ENCODE measurements at regions not wholly inside any gene's neighbourhood (a gene's known extent, or its start where the extent isn't known, plus 50 kb on each side); places are given as distances from the start of the nearest gene placed in this dataset.

DNA sequence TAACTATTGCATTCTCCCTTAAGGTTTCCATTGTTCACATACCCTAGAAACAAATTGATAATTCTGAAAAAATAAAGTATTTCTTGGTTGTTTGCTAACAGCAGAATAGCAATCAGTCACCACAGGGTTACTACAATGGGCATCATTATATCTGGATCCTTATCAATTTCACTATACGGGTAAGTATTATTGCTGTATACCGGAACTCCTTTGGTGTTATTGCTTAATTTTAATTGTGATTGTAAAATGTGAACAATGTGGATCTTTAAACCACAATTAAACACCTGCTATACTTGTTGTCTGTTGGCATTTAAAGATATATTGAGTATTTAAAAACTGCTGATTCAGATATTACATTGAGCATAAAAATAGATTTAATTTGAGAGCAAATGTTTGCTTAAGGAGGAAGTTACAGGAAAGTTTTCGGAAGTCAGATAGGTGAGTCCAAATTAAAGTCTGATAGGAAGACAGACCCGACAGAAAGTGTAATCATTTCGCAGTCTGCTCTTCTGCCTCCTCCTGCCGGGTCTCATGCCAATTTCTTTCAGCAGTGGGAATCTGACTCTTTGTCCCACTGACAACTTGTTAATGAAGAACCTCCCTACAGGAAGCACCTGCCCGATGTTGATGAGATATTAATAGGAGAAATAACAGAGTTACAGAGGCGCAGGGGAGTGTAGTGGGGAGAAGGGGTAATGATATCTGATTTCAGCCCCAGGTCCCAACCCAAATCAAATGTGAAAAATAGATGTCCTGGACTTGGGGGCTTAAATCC, 169.7 kb upstream of the TBC1D5 start:
- Mint-ChIP-seq H3K4me3 (no peak overlapping the region), H3K9me3 (no peaks in the 10 kb centered on the region), H3K27ac (no peak overlapping the region), H3K36me3 (ENCODE audit: insufficient read depth in 1 of 3, low read depth in 3 of 3) (no peaks in the 10 kb centered on the region; a peak in 1 of 7 replicates), H3K4me1 (peaks cover 30 to 41% of the 10 kb centered on the region in 2 experiments), H3K27me3 (ENCODE audit: low read depth) (no peaks in the 10 kb centered on the region)
- no peaks in the 10 kb centered on the region for H3K23me2 ChIP-seq (ENCODE audit: insufficient read length, low read depth, low read length, poor library complexity, severe bottlenecking)
- no peak overlapping the region for H3K4me2 ChIP-seq (ENCODE audit: insufficient read depth, insufficient read length, low read length)
- no peak overlapping the region for H4K91ac ChIP-seq (ENCODE audit: insufficient read length, low read depth, low read length)
- no peak overlapping the region for H2BK120ac ChIP-seq (ENCODE audit: low read depth, low read length, poor library complexity, severe bottlenecking)
- no peaks in the 10 kb centered on the region for H4K20me1 ChIP-seq (ENCODE audit: control insufficient read depth, insufficient read depth, insufficient read length)
- H2BK15ac ChIP-seq (ENCODE audit: low read depth, low read length), result no peak overlapping the region
- H3K56ac ChIP-seq (ENCODE audit: insufficient read length, low read depth, low read length), result no peak overlapping the region
- no CpG with 5 or more reads among the region's 8 CpGs for WGBS (ENCODE audit: extremely low coverage, insufficient read length, low lambda C conversion rate)
- no peak overlapping the region for H4K8ac ChIP-seq (replicated peaks; ENCODE audit: insufficient read length, low read depth, low read length)
- no peak overlapping the region for H3K14ac ChIP-seq (ENCODE audit: insufficient read depth, low read length)
- no peaks in the 10 kb centered on the region; the same call in 1 of the 2 replicates for H3K27me3 ChIP-seq (ENCODE audit: insufficient read depth, low read length)
- TF ChIP-seq, protein P1, sequence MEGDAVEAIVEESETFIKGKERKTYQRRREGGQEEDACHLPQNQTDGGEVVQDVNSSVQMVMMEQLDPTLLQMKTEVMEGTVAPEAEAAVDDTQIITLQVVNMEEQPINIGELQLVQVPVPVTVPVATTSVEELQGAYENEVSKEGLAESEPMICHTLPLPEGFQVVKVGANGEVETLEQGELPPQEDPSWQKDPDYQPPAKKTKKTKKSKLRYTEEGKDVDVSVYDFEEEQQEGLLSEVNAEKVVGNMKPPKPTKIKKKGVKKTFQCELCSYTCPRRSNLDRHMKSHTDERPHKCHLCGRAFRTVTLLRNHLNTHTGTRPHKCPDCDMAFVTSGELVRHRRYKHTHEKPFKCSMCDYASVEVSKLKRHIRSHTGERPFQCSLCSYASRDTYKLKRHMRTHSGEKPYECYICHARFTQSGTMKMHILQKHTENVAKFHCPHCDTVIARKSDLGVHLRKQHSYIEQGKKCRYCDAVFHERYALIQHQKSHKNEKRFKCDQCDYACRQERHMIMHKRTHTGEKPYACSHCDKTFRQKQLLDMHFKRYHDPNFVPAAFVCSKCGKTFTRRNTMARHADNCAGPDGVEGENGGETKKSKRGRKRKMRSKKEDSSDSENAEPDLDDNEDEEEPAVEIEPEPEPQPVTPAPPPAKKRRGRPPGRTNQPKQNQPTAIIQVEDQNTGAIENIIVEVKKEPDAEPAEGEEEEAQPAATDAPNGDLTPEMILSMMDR (conservative IDR thresholded peaks at IDR 0.05), result no peak
- no peak overlapping the region for H2BK20ac ChIP-seq (ENCODE audit: low read depth, low read length, poor library complexity, severe bottlenecking)
- no peak overlapping the region for H2BK12ac ChIP-seq (ENCODE audit: insufficient read length, low read depth, low read length)
- H3K4me1 ChIP-seq (ENCODE audit: insufficient read depth, low read length), result peaks cover 7% of the 10 kb centered on the region; the same call in 1 of the 2 replicates
- no peak overlapping the region for H3K9ac ChIP-seq (ENCODE audit: extremely low read depth, insufficient read length, low read length)
- no peaks in the 10 kb centered on the region for H3K9me3 ChIP-seq (ENCODE audit: control insufficient read depth, low read depth, low read length)
- H2BK5ac ChIP-seq (ENCODE audit: insufficient read length, low read length), result no peak overlapping the region
- H2AFZ ChIP-seq (ENCODE audit: low read length), result no peak overlapping the region
- no peak overlapping the region for H3T11ph ChIP-seq (ENCODE audit: low read length)
- no peak overlapping the region for H3K23ac ChIP-seq (ENCODE audit: insufficient read length, low read depth, low read length)
- DNase-seq, result no peak
- H3K79me2 ChIP-seq (ENCODE audit: insufficient read depth, low read length), result no peaks in the 10 kb centered on the region
- H3K27ac ChIP-seq (ENCODE audit: insufficient read length, low read depth, low read length), result no peak overlapping the region
- peaks cover 3% of the 10 kb centered on the region for H3K79me1 ChIP-seq (ENCODE audit: insufficient read depth, low read depth, low read length, poor library complexity, severe bottlenecking)
- H3K4ac ChIP-seq (ENCODE audit: low read depth, low read length), result no peak overlapping the region
- H3K18ac ChIP-seq (ENCODE audit: insufficient read length, low read depth, low read length), result no peak overlapping the region
- H4K5ac ChIP-seq (ENCODE audit: insufficient read length, low read depth, low read length), result no peak overlapping the region
- H2AK5ac ChIP-seq (ENCODE audit: insufficient read length, low read length), result no peak overlapping the region
